Effector CD4-positive, alpha-beta T cell (primary cell): ENCODE measurements at regions not wholly inside any gene's neighbourhood (a gene's known extent, or its start where the extent isn't known, plus 50 kb on each side); places are given as distances from the start of the nearest gene placed in this dataset.
"Not testable (repeated sequence)": the region's sequence is repeated elsewhere in the genome, so short reads cannot be mapped to it uniquely, and the experiment has no call there.

Experiments used
- DNase-seq: peaks from one replicate; pipeline ENCODE4 v3.0.0-alpha.2; 2020

DNA sequence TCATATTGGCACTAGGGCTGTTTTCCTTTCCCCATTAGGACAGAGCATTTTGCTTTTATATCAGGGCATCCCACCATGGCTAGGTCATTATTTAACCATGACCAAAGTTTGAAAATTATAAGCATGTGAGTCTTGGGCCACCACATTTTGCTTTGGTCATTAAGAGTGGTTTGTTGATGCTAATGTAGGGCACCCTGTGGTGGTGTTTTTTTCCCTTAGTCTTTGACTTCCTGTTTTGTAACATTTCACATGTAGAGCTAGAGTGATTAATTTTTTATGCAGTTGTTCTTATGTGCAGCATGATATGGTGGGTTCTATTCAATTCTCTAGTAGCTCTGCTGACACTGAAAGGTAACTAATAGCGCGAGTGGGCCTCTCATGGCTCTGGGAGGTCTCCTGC lies 249.6 kb upstream of the ROBO1 start:
- no peak for DNase-seq

DNA sequence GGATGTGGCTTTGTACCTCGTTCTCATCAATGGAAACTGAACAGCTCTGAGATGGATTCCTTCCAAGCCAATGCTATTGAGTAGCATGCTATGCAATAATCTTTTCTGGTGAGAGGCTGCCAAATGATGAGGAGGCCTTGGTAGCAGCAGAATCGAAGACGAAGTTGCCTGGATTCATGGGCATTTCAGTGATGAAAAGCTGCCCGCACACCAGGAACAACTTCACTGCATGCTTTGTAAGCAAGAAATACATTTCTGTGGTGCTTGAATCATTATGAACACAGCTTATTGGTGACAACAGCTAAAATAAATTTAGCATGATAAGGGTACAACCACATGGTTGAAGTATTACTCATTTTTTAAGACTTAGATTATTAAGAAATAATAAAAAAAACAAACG lies 246.8 kb upstream of the ROBO1 start:
- DNase-seq = no peak

DNA sequence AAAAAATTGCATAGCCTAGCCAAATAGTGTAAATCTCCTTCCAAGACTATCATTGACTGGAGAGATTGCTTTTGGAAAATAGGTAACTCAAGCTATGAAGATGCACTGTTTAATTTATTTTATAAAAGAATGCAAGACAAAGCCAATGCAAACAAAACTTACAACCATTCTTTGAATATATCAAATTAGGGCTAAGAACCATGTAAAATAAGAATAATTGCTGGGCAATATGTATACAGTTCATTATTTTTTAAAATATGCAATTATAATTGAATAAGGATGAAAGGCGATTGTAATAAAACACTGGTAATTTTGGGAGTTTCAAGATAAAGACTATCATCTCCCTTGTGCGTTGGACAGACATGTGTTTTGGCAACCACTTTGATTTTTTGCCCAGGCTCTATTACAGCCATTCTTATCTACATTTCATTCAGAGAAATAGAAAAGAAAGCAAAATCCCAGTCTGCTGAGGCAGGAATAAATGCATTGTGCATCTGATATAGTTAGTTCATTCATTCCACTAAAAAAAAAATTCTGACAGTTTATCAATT lies 242.3 kb upstream of the ROBO1 start:
- no peak for DNase-seq

DNA sequence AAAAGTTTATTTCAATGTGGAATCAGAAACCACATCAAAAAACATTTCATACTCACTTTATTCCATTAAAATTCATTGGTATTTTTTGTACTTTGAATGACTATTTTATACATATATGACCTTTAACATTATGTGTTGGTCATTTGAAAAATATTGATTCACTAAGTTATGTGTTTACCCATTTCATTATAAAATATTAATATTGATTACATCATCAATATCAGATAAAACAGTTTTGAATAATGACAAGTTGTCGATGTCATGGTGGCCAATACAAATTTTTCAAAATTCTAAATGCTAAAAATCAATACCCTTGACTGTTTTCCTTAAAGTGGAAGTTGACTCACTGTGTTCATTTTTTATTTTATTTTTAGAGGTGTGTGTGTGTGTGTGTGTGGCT lies 239.7 kb upstream of the ROBO1 start:
- no peak for DNase-seq

DNA sequence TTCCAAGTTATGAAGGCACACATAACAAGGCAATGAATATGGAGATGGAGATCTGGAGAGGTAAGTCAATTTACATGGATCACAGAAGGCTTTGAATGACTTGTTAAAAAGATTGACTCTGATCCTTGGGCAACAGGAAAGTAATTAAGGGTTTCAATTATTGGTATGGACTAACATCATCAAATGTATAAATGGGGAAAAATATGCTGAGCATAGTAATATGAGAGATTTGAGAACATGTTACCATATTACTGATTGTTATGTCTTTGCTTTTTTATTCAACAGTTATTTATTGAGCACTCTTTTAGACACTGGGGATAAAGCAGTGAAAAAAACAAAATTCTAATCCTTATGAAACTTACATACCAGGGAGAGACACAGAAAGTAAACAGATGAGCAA lies 238.5 kb upstream of the ROBO1 start:
- no peak for DNase-seq

DNA sequence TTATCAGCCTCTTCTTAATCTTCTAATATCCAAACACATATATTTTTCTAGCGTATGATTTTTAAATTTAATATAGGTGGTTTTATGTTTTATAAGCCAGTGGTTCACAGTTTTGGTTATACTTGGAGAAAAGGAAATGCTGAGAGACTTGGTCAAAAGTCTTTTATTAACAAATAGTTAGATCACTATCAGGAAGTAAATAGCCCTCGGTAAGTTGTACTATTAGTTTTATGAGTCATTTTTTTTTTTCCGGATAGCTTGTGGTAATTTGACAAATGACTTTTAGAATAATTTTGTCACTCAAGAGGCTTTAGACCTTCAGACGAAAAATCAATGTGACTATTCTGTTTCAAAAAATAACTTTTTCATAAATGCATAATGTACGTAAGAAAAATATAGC lies 232.2 kb upstream of the ROBO1 start:
- DNase-seq = no peak

DNA sequence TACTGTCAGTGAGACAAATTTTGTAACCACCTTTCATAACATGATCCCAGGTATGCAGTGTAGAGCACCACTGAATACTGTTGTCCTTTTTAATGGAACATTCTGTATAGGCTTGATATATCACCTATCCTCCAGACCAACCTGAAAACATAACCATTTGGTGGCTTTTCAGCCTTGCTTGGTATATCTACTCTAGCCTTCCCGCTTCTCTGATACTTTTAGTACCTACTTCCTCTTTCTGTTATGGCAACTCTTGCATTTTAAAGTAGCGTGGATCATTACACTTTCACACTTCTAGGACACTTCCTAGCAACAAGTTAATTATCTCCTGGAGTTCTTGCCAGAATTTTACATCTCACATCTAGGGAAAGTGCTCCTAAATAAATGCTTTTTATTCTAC lies 226.6 kb upstream of the ROBO1 start:
- no peak for DNase-seq

DNA sequence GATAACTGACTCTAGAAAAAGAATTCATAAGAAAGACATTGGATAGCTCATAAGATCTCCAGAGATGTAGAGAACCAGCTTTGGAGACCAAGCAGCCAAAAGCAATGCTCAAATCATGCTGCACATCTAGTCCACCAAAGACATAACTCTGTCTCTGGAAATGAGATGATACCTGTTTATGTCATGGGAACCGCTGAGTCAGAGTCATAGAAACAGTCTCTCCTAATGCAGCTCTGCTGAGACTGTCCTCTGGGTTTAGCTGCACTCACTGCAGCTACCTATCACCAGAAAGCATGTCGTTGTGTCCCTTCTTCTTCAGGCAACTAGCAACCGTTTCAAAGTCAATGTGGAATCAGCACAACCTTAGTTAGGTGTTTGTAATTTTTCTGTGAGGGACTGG lies 218.5 kb upstream of the ROBO1 start:
- DNase-seq = no peak

DNA sequence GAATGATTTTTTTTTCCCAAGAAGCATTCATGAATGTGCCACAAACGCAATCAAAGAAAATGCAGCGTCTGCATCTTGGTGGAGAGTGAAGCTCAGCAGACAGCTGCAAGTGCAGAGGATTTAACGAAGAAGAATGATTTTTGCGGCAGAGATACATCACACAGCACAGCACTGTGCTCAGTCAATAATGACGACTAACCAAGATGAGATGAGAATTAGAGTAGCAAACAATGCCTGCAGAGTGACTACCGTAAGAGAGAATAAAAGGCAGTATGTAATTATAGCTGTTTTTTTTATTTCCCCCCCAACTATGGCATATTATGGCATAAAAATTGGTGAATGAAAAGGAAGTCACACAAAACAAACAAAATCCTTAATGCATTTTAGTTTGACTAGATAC lies 218.0 kb upstream of the ROBO1 start:
- no peak for DNase-seq

DNA sequence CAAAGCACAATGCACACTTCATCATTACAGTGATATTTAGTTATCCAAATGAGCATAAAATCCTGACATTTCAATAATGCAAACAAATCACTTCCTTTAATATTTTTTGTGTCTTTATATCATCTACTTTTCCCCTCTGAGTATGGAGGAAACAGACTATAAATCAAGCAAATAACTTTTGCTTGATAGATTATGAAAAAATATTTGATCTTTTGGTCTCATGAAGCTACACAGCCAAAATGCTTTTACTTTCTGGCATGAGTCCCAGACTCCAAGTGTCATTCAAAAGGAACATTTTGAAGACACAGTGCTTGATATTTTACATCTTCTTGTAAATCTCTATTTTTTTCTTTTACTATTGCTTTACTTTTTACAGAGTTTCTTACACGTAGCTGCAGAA lies 215.3 kb upstream of the ROBO1 start:
- no peak for DNase-seq

DNA sequence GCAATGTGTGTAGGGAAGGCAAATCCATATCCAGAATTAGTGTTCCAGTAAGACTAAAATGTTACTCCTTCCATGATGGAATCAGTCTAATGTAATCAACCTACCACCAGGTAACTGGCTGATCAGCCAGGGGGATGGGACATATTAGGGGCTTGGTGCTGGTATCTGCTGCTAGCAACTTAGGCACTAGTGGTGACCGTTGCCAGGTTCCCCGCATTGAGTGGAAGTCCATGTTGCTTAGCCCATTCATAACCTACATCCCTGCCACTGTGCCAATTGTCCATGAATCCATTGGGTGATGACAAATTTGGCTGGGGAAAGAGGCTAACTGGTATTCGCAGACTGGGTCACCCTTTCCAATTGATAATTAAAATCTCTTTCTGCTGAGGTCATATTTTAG lies 212.2 kb upstream of the ROBO1 start:
- no peak for DNase-seq

DNA sequence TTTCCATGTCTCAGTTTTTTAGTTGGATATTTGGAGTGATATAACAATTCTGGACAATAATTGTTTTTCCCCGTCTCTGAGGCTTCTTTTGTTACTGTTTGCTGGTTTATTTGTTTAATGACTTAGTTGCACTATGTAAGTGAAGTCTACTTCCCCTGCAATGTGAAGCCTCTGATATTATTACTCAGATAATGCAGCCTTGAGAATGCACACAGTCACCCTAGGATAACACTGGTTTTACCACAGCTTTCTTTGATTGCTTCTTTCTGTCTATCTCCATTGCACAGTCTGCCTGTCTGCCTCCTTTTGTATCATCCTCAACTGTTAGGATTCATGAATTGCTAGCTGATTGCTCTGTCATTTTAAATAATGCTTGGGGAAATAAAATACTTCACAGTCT lies 208.7 kb upstream of the ROBO1 start:
- DNase-seq = no peak

DNA sequence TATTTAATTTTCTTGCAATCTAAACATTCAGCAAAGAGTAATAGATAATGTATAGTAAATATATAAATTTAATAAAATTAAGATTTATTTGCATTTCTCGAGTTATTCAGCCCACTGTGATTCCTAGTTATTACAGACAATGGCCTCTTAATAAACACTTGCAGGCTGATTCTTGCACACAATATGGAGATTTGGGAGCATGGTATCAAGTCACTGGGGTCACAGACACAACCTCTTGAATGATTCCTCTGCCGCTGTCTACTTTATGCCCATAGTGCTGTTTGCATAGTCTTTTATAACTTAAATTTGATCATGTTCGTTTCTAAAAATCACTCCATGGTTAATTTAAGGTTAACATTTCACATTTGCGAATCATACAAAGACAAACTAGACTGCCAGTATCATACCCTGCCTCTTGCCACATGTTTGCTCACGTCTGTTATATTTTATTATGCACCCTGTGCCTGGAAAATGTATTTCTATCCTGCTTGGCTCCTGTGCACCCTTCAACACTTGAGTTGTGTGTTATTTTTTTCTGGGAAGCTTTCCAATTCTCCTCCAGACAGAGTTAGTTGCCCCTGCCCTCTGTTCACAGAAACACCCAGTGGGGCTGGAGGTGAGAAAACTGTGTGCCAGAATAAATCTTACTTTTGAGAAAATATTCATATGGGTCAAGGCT lies 206.3 kb upstream of the ROBO1 start:
- no peak for DNase-seq

DNA sequence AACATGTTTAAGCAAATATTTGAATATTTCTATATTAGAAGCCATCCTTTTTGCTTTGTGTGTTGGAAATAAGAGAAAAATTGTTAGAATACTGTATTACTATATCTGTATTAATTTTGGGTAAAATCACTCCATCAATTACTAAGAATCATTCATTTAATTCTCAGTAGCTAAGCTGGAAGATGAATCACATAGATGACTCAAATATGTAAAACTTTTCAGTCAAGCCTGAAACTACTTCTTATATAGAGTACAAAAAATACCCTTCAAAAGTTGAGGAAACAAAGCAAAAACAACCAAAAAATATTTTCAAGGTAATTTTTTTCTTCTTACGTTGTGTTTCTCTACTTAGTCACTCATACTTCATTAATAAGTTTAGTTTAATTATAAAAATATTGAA lies 205.7 kb upstream of the ROBO1 start:
- no peak for DNase-seq

DNA sequence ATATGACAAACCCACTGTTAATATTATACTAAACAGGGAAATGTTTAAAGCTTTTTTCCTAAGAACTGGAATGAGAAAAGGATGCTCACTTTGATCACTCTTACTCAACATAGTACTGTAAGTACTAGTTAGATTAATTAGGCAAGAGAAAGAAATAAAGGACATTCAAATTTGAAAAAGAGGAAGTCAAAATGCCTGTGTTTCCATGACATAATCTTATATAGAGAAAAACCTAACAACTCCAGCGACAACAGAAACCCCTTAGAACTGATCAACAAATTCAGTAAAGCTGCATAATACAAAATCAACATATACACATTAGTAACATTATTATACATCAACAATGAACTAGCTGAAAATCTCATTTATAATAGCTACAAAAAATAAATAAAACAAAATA lies 200.6 kb upstream of the ROBO1 start:
- DNase-seq = no peak

DNA sequence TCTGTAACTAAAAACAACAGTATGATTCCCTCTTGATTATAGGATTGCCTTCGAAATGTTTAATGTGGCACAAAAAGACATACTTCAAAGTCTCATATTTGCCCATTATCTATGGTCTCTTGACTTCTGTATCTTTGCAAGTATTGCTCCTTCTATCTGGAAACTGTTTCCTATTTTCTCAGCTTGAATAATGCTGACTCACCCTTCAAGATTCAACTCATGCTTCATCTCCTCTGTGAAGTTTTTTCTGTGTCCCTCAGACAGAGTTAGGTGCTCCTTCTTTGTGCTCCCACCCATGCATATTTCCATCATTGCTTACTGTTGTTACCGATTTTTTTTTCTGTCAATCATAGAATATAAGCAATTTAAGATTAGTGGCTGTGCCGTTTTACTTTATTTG lies 192.8 kb upstream of the ROBO1 start:
- DNase-seq = no peak

DNA sequence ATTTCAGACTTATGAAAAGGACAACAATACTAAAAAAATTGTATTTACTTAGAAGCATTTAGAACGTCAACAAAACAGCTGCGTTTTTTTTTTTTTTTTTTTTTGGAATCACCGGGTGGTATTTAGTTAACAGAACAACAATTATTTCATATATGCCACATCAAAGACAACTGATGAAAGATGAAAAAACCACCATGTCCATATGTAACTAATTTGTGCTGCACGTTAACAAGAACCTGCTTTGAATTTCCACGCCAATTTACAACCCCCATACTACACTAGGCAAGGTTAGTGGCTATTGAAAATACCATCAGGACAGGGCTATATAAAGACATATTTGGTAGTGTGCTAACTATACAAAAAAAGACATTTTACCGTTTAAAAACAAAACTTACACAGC lies 189.3 kb upstream of the ROBO1 start:
- DNase-seq = no peak

DNA sequence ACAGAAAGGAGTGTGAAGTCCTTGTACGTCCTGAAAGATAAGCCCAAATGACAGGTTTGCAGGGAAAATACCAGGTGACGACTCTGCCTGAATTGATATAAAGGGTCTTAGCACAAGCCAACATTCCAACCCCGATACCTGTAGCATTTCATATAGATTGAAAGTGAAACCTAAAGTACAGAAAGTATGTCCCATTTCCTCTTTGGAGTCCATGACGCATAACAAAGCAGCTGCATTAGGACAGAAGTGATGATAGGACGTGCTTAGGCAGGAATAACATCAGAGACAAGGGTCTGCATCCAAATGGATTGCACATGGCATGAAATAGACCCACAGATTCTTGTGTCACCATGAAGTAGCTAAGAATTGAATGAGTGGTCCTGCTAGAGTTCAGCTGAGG lies 187.0 kb upstream of the ROBO1 start:
- no peak for DNase-seq

DNA sequence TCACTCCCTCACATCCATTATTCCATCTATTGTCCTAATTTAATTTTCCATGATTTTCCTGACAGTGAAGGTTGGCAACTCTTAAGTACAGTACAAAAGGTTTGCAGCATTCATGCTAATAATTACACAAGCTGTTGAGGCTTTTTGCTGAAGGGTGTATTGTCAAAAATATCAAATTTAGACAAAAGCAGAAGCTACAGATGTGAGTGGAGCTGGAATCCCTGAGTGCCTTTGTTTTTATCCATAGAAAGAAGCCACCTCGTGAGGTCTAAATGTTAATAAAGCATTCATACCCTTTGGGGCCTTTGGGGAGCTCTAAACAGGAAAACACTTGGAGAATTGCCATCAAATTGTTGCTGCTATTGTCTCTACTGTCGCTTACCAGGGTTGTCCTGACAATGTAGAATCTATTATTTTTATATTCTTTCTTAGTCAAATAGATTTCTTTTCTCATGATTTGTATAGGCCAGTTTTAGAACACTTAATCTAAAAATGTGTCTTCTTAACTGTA lies 185.8 kb upstream of the ROBO1 start:
- no peak for DNase-seq

DNA sequence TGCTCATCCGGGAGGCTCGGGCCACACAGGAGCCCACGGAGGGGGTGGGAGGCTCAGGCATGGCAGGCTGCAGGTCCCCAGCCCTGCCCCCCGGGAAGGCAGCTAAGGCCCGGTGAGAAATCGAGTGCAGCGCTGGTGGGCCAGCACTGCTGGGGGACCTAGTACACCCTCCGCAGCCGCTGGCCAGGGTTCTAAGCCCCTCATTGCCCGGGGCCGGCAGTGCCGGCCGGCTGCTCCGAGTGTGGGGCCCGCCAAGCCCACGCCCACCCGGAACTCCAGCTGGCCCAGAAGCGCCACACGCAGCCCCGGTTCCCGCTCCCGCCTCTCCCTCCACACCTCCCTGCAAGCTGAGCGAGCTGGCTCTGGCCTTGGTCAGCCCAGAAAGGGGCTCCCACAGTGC lies 183.6 kb upstream of the ROBO1 start:
- not testable (repeated sequence) for DNase-seq

DNA sequence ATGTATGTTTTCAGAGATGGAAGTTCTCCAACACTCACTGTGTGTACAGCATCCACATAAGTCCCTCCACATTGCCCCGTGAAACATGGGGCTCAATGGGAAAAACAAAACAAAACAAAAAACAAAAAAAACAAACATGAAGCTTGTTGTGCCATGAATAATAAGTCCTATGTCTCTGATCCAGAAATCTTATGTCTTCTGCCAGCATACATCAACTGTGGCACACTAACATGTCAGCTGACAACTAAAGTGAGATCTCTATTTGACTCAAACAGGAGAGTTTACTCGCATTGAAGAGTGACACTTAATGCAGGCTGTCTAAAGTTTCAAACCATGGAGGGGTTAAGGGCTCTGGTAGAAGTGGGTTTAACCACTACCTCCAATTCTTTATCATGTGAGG lies 180.2 kb upstream of the ROBO1 start:
- no peak for DNase-seq

DNA sequence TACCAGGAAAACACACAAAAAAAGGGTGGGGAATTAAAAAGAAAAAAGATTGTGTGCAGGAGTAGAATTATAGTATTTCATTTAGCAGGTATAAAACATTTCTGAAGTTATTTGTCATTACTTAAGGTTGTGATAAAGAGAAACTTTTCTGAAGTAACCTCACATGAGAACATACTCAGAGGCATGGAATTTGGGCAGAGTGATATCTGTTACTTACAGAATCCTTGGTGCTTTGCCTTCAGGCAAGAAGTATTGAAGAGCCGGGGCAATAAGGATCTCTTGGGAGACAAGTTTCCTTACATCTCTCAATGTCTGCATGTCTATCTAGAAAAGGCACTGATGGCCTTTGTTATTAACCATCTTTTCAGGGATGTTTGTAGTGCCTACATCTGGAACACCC lies 179.7 kb upstream of the ROBO1 start:
- DNase-seq = no peak

DNA sequence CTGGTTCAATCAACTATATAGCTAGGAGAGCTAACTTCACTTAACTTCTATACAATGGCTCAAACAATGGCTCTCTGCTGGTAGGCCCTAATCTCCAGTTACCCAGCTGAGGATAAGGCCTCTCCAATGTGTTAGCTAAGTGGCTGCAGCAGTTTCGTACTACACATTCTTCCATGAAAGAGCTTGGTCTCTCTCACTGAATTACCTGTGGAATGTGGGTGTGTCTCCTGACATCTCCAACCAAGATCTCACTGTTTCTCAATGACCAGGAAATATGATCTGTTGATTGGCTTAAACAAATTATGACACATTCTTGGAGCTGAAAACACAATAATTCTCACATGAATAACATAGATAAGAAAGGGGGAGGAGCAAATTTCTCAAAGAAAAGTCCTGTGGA lies 169.8 kb upstream of the ROBO1 start:
- DNase-seq = no peak

DNA sequence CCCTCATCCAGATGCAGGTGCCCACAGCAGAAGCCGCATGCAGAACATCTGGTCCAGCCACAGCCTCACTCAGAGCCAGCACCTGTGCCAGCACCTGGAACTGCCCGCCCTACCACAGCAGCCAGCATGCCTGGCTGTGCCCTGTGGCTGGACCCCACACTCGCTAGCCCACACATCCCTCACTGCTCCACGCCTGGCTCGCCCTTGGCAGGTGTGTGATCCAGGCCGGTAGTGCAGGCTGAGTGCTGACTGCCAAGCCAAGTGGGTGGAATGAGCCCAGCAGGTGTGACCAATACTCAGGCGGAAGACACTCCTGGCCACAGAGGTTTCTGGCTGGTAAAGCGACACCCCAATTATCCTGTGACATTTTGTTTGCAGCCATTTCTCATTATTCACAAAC lies 162.4 kb upstream of the ROBO1 start:
- DNase-seq = no peak

DNA sequence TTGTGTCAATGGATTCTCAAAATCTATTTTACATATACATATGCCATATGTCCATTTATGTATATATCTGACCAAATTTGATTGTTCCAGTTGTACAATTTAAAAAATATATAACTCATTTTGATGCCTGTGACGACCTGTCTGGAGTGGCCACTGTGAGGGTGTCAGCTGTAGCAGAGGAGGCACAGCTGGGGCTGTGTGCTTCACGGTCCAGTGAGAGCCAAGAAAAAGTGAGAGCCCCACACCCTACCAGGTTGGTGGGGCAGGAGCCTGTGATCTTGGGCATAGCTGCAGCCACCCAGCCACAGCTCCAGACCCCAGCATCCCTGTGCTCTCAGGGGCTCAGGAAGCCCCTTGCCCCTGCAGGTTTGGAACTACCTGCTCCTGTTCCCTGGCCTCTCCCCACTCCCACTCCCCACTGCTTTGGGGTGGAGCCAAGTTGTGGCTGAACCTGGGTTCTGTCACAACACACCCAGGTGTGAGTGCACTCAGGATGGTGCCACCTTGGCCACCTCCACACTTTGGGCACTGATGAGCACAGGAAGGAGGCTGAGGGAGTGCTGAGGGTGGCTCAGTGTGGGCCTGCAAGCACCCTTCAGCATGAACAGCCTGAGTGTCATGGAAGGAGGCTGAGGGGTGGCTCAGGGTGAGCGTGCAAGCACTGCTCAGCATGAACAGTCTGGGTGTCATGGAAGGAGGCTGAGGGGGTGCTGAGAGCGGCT lies 161.1 kb upstream of the ROBO1 start:
- DNase-seq = no peak
